NT2/D1 (cell line): ENCODE measurements at regions not wholly inside any gene's neighbourhood (a gene's known extent, or its start where the extent isn't known, plus 50 kb on each side); places are given as distances from the start of the nearest gene placed in this dataset.

Source experiments
- SUZ12 ChIP-seq: IDR thresholded peaks from 2 replicates; pipeline ENCODE4 v1.6.1; 2011; ENCODE audit not compliant: insufficient read length, insufficient read depth; ENCODE audit errors: extremely low read depth
- YY1 ChIP-seq: IDR thresholded peaks from 2 replicates; pipeline ENCODE4 v1.6.1; 2011; ENCODE audit not compliant: insufficient read length, insufficient read depth
- ZNF274 ChIP-seq: IDR thresholded peaks from 2 replicates; pipeline ENCODE4 v1.6.1; 2011; ENCODE audit warnings: mild to moderate bottlenecking, low read depth, low read length

DNA sequence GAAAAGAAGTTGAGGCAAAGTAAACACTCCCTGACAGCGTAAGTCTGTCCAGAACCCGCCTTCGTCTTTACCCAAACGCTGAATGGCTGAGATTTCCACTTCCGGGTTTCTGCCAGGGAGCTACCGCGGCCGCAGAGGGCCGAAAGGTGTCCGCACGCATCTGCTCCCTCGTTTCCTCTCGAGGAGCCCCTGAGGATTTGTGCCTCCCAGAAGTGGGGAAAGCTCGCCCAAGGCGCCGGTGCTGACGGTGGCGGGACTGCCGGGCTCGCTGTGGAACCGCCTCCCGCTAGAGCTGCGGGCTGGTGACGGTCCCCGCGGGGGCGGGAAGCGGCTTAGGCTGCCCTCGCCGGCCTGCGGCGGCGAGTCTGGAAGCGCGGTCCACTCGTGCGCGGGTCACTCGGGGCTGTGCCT lies 1760.2 kb upstream of the DEFB115 start:
- TF ChIP-seq ZNF274 (no peak), YY1 (no peak), SUZ12 (no peak)
